ENCODE measurements at regions not wholly inside any gene's neighbourhood (a gene's known extent, or its start where the extent isn't known, plus 50 kb on each side); places are given as distances from the start of the nearest gene placed in this dataset.

DNA sequence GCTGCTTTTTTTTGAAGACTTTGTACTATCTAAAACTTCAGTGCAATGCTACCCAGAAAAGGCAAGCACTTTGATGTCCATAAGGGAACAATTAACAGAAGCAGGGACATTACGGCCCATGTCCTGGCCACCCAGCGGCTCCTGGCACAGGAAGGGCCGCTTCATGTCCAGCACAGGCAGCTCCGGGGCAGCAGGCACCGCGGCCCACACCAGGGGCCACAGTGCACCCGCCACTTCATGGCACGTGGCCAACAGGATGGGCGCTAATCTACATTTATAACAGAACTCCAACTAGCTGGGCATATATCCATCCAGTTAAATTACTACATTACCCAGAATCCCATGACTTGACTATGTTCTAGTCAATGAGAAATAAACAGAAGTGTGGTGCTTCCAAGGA, 198.2 kb upstream of the ID4 start:
- H3K27me3 Mint-ChIP-seq = no peaks in the 10 kb centered on the region
- no peaks in the 10 kb centered on the region for H3K4me1 Mint-ChIP-seq
- no peaks in the 10 kb centered on the region for H3K9me3 Mint-ChIP-seq
- H3K4me3 Mint-ChIP-seq = no peak overlapping the region
- no peak overlapping the region for H3K27ac Mint-ChIP-seq
- no peak for DNase-seq
- H3K36me3 Mint-ChIP-seq = no peaks in the 10 kb centered on the region

GRCh38 chr6:19643287-19643686, 193.9 kb upstream of the ID4 start:
- Mint-ChIP-seq H3K4me3 (no peak overlapping the region), H3K4me1 (no peaks in the 10 kb centered on the region), H3K9me3 (peaks cover 1% of the 10 kb centered on the region), H3K27ac (no peak overlapping the region), H3K27me3 (no peaks in the 10 kb centered on the region), H3K36me3 (no peaks in the 10 kb centered on the region)
- DNase-seq = no peak

DNA sequence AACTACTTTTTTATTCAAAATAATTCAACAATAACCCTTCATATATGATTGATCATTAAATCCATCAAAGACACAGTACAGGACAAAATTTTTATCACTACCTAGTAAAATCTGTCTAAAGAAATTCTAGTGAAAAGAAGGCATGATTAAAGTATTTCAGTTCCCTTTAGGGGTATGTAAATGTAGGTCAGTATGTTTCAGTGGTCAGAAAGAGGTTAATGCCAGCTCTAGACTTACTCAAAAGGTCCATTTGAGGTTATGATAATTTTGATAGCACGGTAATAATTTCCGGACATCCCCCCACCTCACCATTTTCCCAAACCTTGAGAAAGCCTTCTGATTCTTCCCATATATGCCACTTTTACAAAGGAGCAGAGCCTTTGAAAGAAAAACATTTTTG, 193.5 kb upstream of the ID4 start:
- no peaks in the 10 kb centered on the region for H3K4me1 Mint-ChIP-seq
- H3K4me3 Mint-ChIP-seq = no peak overlapping the region
- no peaks in the 10 kb centered on the region for H3K27me3 Mint-ChIP-seq
- no peak overlapping the region for H3K27ac Mint-ChIP-seq
- DNase-seq = no peak
- H3K36me3 Mint-ChIP-seq = no peaks in the 10 kb centered on the region
- peaks cover 1% of the 10 kb centered on the region for H3K9me3 Mint-ChIP-seq

- H3K27ac Mint-ChIP-seq = no peak overlapping the region
- no peaks in the 10 kb centered on the region for H3K4me1 Mint-ChIP-seq
- no peak overlapping the region for H3K4me3 Mint-ChIP-seq
- no peaks in the 10 kb centered on the region for H3K36me3 Mint-ChIP-seq
- no peak for DNase-seq
- no peaks in the 10 kb centered on the region for H3K27me3 Mint-ChIP-seq
- peaks cover 3% of the 10 kb centered on the region for H3K9me3 Mint-ChIP-seq
Measured at GRCh38 chr6:19655744-19656143, 181.4 kb upstream of the ID4 start.

- no peak overlapping the region for H3K27ac Mint-ChIP-seq
- no peaks in the 10 kb centered on the region for H3K36me3 Mint-ChIP-seq
- no peaks in the 10 kb centered on the region for H3K4me1 Mint-ChIP-seq
- no peak overlapping the region for H3K4me3 Mint-ChIP-seq
- no peak for DNase-seq
- peaks cover 3% of the 10 kb centered on the region for H3K9me3 Mint-ChIP-seq
- H3K27me3 Mint-ChIP-seq = no peaks in the 10 kb centered on the region
Measured at GRCh38 chr6:19660123-19660910, 176.9 kb upstream of the ID4 start.

DNA sequence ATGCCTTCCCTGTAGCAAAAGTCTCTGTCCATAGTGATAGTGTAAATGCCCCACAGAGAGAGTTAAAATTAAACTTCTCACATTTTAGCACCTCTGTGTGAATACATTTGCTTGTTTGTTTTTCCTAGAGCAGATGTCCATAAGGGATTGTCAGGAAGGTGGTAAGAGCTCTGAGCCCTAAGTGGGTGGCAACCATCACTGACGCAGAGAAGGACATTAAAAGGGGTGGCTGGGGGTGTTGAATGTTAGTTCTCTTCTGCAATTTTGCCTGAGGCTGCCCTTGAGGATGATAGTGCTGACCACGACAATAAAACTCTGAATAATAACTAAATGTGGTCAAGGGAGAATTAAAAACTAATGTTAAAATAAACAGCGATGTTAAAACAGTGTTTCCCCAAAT, 174.3 kb upstream of the ID4 start:
- no peaks in the 10 kb centered on the region for H3K27me3 Mint-ChIP-seq
- H3K27ac Mint-ChIP-seq = no peak overlapping the region
- H3K4me1 Mint-ChIP-seq = no peaks in the 10 kb centered on the region
- H3K36me3 Mint-ChIP-seq = no peaks in the 10 kb centered on the region
- no peak overlapping the region for H3K4me3 Mint-ChIP-seq
- no peaks in the 10 kb centered on the region for H3K9me3 Mint-ChIP-seq
- no peak for DNase-seq

DNA sequence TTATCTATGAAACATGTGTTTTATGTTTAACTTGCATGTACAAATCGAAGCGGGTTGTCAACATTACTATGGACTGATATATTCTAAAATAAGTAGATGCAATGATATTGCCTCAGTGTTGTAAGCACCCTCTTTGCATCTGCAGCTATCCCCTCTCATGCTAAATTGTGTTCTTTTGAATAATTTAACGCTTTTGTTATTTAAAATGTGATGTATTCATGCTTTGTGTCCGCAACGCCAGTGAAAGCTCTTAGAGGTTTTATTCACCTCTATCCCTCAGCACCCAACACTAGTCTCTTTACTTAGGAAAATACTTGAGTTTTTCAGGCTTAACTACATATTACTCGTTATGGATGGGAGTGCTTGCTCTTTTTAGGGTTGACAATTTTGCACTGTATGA, 173.7 kb upstream of the ID4 start:
- no peak for DNase-seq
- Mint-ChIP-seq H3K9me3 (no peaks in the 10 kb centered on the region), H3K4me3 (no peak overlapping the region), H3K36me3 (no peaks in the 10 kb centered on the region), H3K27ac (no peak overlapping the region), H3K27me3 (no peaks in the 10 kb centered on the region), H3K4me1 (no peaks in the 10 kb centered on the region)

GRCh38 chr6:19664050-19664449, 173.1 kb upstream of the ID4 start:
- no peak overlapping the region for H3K4me3 Mint-ChIP-seq
- DNase-seq = no peak
- H3K4me1 Mint-ChIP-seq = no peaks in the 10 kb centered on the region
- H3K27ac Mint-ChIP-seq = no peak overlapping the region
- no peaks in the 10 kb centered on the region for H3K9me3 Mint-ChIP-seq
- H3K36me3 Mint-ChIP-seq = no peaks in the 10 kb centered on the region
- no peaks in the 10 kb centered on the region for H3K27me3 Mint-ChIP-seq

DNA sequence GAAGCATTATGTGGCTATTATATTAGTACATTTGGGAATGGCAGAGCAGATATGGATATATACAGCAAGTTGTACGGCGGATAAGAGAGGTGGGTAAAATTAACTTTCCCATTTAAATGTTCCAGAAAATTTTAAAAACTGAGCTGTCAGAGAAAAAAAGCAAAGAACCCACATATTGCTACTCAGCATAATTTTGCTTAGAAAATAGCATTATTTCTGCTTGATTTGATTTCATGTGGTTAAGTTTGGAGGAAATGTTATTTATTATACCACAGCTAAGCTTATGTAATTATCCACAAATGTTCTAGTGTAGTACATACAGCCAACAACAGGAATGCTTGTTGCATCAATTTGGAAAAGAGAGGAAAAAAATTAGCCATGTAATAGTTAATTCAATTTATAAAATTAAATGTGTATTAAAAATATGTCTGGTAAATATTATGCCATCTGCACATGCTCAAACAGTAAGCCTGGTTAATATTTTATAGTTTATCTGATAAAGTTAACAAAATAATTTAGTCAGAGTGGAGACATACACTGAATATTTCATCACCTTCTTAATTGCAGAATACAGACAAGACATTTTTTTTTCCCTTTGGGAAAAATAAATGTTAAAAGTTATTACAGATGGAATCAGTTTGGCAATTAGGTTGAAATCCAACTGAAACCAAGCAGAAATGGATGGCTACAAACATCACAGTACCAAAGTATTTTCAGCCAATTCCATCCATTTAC, 172.1 kb upstream of the ID4 start:
- no peaks in the 10 kb centered on the region for H3K9me3 Mint-ChIP-seq
- no peaks in the 10 kb centered on the region for H3K4me1 Mint-ChIP-seq
- H3K27ac Mint-ChIP-seq = no peak overlapping the region
- no peak overlapping the region for H3K4me3 Mint-ChIP-seq
- no peaks in the 10 kb centered on the region for H3K27me3 Mint-ChIP-seq
- H3K36me3 Mint-ChIP-seq = no peaks in the 10 kb centered on the region
- no peak for DNase-seq

- H3K36me3 Mint-ChIP-seq = no peaks in the 10 kb centered on the region
- H3K27me3 Mint-ChIP-seq = no peaks in the 10 kb centered on the region
- DNase-seq = no peak
- no peak overlapping the region for H3K4me3 Mint-ChIP-seq
- H3K27ac Mint-ChIP-seq = no peak overlapping the region
- H3K9me3 Mint-ChIP-seq = no peaks in the 10 kb centered on the region
- no peaks in the 10 kb centered on the region for H3K4me1 Mint-ChIP-seq
Measured at GRCh38 chr6:19665613-19665909, 171.6 kb upstream of the ID4 start.

GRCh38 chr6:19668710-19669109, 168.5 kb upstream of the ID4 start:
- Mint-ChIP-seq H3K9me3 (no peaks in the 10 kb centered on the region), H3K36me3 (no peaks in the 10 kb centered on the region), H3K4me3 (no peak overlapping the region), H3K4me1 (no peaks in the 10 kb centered on the region), H3K27ac (no peak overlapping the region), H3K27me3 (no peaks in the 10 kb centered on the region)
- DNase-seq = no peak

DNA sequence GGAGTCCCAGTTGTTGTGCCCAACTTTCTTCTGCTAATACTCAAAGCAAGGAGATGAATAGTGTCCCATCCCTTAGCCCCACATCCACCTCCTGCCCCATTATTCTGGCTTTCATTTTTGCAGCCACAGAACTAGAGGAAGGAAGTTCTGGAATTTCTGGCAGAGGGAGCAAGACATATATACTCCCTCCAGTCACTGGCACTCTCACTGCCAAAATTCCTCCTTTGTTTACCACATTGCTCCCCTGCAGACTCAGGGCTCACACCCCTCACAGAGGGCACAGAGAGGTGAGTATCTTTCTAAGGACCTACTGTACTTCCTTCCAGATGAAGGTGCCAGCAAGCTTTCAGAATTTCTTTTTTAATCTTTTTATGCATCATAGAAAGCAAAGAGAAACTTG, 168.0 kb upstream of the ID4 start:
- Mint-ChIP-seq H3K9me3 (no peaks in the 10 kb centered on the region), H3K4me1 (no peaks in the 10 kb centered on the region), H3K36me3 (no peaks in the 10 kb centered on the region), H3K4me3 (no peak overlapping the region), H3K27me3 (no peaks in the 10 kb centered on the region), H3K27ac (no peak overlapping the region)
- DNase-seq = no peak

- Mint-ChIP-seq H3K27me3 (no peaks in the 10 kb centered on the region), H3K4me1 (no peaks in the 10 kb centered on the region), H3K9me3 (no peaks in the 10 kb centered on the region), H3K36me3 (no peaks in the 10 kb centered on the region), H3K4me3 (no peak overlapping the region), H3K27ac (no peak overlapping the region)
- no peak for DNase-seq
Measured at GRCh38 chr6:19682859-19683258, 154.3 kb upstream of the ID4 start.

GRCh38 chr6:19690325-19691075, 146.7 kb upstream of the ID4 start:
- Mint-ChIP-seq H3K9me3 (no peaks in the 10 kb centered on the region), H3K27me3 (peaks cover 31% of the 10 kb centered on the region)

GRCh38 chr6:19691465-19692167, 145.6 kb upstream of the ID4 start:
- Mint-ChIP-seq H3K4me3 (no peak overlapping the region), H3K27ac (no peak overlapping the region), H3K36me3 (no peaks in the 10 kb centered on the region), H3K4me1 (no peaks in the 10 kb centered on the region), H3K9me3 (no peaks in the 10 kb centered on the region), H3K27me3 (peaks cover 31% of the 10 kb centered on the region)
- no peak for DNase-seq

More at GRCh38 chr6:19690325-19691075, 146.7 kb upstream of the ID4 start:
- Mint-ChIP-seq H3K4me3 (no peak overlapping the region), H3K36me3 (no peaks in the 10 kb centered on the region), H3K27ac (no peak overlapping the region), H3K4me1 (no peaks in the 10 kb centered on the region)
- no peak for DNase-seq
